Cardiac muscle cell (in vitro differentiated cells and primary cell): ENCODE measurements at regions not wholly inside any gene's neighbourhood (a gene's known extent, or its start where the extent isn't known, plus 50 kb on each side); places are given as distances from the start of the nearest gene placed in this dataset.

Source experiments
- DNase-seq, 2 donors: peaks; one replicate each; pipeline versions ENCODE4 v3.0.0 to v3.0.0-alpha.2; 2010 to 2017; ENCODE audit warnings: low read depth in 1 of 2, low spot score in 1 of 2
- H3K27ac ChIP-seq: fragments of 200-600 bp; sonication (generic); 2 replicates; pipeline ENCODE4 v1.5.1; 2016
- H3K27me3 ChIP-seq: fragments of 200-600 bp; sonication (generic); 2 replicates; pipeline ENCODE4 v1.6.0; 2016; ENCODE audit warnings: control low read depth
- H3K36me3 ChIP-seq: fragments of 200-600 bp; sonication (generic); 2 replicates; pipeline ENCODE4 v1.5.1; 2016; ENCODE audit warnings: control low read depth
- H3K4me1 ChIP-seq: fragments of 200-600 bp; sonication (generic); 2 replicates; pipeline ENCODE4 v1.8.1; 2017; ENCODE audit warnings: low read depth, mild to moderate bottlenecking, mixed run types
- H3K4me3 ChIP-seq: fragments of 200-600 bp; sonication (generic); 2 replicates; pipeline ENCODE4 v1.5.1; 2016; ENCODE audit warnings: mild to moderate bottlenecking
- H3K9me3 ChIP-seq: fragments of 200-600 bp; sonication (generic); 2 replicates; pipeline ENCODE4 v1.5.1; 2017; ENCODE audit warnings: low read depth, mild to moderate bottlenecking, control low read depth
- TF ChIP-seq, protein P1 (sequence below): IDR thresholded peaks from 2 replicates; pipeline ENCODE4 v1.5.1; 2012; ENCODE audit warnings: low read depth, mild to moderate bottlenecking, low read length

DNA sequence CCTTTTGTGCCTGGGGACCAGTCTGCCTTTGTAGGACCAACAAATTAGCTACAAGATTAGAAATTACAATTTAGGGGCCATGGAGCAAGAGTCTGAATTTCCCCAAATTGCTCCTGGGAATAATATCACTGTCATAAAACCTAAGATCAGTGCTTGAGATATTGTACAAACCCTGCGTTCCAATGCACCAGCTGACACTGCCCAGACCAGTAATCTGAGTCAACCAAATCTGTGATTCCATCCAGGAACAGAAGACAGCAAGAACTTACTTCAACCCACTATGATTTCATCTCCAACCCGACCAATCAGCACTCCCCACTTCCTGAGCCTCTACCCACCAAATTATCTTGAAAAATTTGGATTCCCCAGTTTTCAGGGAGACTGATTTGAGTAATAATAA is 1305.0 kb upstream of the NRXN1 start:
- Histone ChIP-seq H3K9me3 (no peaks in the 10 kb centered on the region), H3K36me3 (no peaks in the 10 kb centered on the region), H3K4me1 (peaks cover 16% of the 10 kb centered on the region), H3K27ac (no peak overlapping the region), H3K4me3 (no peak overlapping the region), H3K27me3 (no peaks in the 10 kb centered on the region)
- no peak for DNase-seq
- TF ChIP-seq, protein P1, sequence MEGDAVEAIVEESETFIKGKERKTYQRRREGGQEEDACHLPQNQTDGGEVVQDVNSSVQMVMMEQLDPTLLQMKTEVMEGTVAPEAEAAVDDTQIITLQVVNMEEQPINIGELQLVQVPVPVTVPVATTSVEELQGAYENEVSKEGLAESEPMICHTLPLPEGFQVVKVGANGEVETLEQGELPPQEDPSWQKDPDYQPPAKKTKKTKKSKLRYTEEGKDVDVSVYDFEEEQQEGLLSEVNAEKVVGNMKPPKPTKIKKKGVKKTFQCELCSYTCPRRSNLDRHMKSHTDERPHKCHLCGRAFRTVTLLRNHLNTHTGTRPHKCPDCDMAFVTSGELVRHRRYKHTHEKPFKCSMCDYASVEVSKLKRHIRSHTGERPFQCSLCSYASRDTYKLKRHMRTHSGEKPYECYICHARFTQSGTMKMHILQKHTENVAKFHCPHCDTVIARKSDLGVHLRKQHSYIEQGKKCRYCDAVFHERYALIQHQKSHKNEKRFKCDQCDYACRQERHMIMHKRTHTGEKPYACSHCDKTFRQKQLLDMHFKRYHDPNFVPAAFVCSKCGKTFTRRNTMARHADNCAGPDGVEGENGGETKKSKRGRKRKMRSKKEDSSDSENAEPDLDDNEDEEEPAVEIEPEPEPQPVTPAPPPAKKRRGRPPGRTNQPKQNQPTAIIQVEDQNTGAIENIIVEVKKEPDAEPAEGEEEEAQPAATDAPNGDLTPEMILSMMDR: no peak

DNA sequence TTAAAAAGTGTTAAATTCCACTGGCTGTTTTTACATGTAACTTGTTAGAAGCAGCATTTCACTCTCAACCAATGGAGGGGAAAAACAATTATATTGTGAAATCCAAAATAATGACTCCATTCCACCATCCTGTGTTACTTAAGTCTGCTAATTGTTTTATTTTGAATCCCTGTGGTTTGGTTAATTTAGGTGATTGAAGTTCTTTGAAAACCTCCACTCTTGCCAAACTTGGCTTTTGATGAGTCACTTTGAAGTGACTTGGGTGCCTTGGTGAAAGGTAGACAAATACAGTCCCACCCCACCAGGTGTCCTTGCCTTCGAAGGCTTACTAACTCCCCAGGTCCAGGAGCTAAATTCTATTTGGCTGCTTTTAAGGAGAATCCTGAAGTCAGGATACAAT is 1303.8 kb upstream of the NRXN1 start:
- DNase-seq: no peak

GRCh38 chr2:52334185-52334584 is 1302.3 kb upstream of the NRXN1 start:
- Histone ChIP-seq H3K27ac (no peak overlapping the region), H3K36me3 (no peaks in the 10 kb centered on the region), H3K27me3 (no peaks in the 10 kb centered on the region), H3K4me3 (no peak overlapping the region), H3K9me3 (no peaks in the 10 kb centered on the region), H3K4me1 (peaks cover 8% of the 10 kb centered on the region)
- DNase-seq: no peak
- TF ChIP-seq, protein P1: no peak

More for the DNA sequence above, 1303.8 kb upstream of the NRXN1 start:
- Histone ChIP-seq H3K9me3 (no peaks in the 10 kb centered on the region), H3K4me3 (no peak overlapping the region), H3K36me3 (no peaks in the 10 kb centered on the region), H3K4me1 (peaks cover 16% of the 10 kb centered on the region), H3K27ac (no peak overlapping the region), H3K27me3 (no peaks in the 10 kb centered on the region)
- TF ChIP-seq, protein P1: no peak

DNA sequence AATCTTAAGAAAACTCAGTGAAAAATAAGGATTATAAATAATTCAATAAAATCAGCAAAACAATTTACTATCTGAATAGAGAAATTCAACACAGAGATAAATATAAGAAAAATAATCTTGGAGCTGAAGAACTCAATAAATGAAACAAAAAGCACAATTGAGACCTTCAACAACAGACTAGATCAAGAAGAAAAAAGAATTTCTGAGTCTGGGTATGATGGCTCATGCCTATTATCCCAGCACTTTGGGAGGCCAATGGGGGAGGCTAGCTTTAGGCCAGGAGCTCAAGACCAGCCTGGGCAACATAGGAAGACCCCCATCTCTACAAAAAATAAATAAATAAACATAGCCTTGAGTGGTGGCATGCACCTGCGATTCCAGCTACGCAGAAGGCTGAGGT is 1295.7 kb upstream of the NRXN1 start:
- no peaks in the 10 kb centered on the region for H3K4me1 ChIP-seq
- H3K4me3 ChIP-seq: no peak overlapping the region
- H3K27me3 ChIP-seq: no peaks in the 10 kb centered on the region
- no peak for DNase-seq
- TF ChIP-seq, protein P1: no peak
- no peaks in the 10 kb centered on the region for H3K36me3 ChIP-seq
- no peaks in the 10 kb centered on the region for H3K9me3 ChIP-seq
- H3K27ac ChIP-seq: no peak overlapping the region

DNA sequence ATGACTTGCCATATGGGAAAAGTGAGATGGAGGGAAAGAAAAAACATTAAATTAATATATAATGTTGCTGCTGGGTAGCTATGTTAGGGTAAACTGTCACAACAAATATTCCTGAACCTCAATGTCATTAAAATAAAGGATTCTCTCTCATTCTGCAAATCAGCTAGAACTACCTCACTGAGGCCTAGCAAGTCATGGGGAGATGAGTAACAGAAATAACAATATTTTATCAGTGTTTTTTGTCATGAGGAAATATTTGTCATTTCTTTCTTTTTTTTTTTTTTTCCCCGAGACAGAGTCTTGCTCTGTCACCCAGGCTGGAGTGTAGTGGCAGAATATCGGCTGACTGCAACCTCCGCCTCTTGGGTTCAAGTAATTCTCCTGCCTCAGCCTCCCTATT is 1282.3 kb upstream of the NRXN1 start:
- H3K4me3 ChIP-seq: no peak overlapping the region
- DNase-seq: no peak
- no peak overlapping the region for H3K27ac ChIP-seq
- TF ChIP-seq, protein P1: no peak
- no peaks in the 10 kb centered on the region for H3K27me3 ChIP-seq
- no peaks in the 10 kb centered on the region for H3K9me3 ChIP-seq
- H3K4me1 ChIP-seq: no peaks in the 10 kb centered on the region
- H3K36me3 ChIP-seq: no peaks in the 10 kb centered on the region

- Histone ChIP-seq H3K27me3 (no peaks in the 10 kb centered on the region), H3K4me3 (no peak overlapping the region), H3K36me3 (no peaks in the 10 kb centered on the region), H3K4me1 (no peaks in the 10 kb centered on the region), H3K27ac (no peak overlapping the region), H3K9me3 (no peaks in the 10 kb centered on the region)
- TF ChIP-seq, protein P1: no peak
- no peak for DNase-seq
Measured at GRCh38 chr2:52312486-52312885, 1280.6 kb upstream of the NRXN1 start.
